GM06990 (cell line): ENCODE measurements at regions not wholly inside any gene's neighbourhood (a gene's known extent, or its start where the extent isn't known, plus 50 kb on each side); places are given as distances from the start of the nearest gene placed in this dataset.

Source experiments
- DNase-seq: peaks from one replicate; pipeline ENCODE4 v3.0.0-alpha.2; 2011; ENCODE audit not compliant: insufficient read length; ENCODE audit errors: extremely low read depth
- H3K27me3 ChIP-seq: replicated peaks from 2 replicates; pipeline ENCODE4 v1.6.0; 2011; ENCODE audit warnings: low read length; ENCODE audit not compliant: control insufficient read depth, insufficient read depth
- H3K36me3 ChIP-seq: 2 replicates; pipeline ENCODE4 v1.5.1; 2011; ENCODE audit warnings: low read length; ENCODE audit not compliant: control insufficient read depth, insufficient read depth
- H3K4me3 ChIP-seq: replicated peaks from 2 replicates; pipeline ENCODE4 v1.5.1; 2011; ENCODE audit warnings: low read depth, mild to moderate bottlenecking, control low read depth, low read length
- TF ChIP-seq, protein P1 (sequence below): IDR thresholded peaks from 2 replicates; pipeline ENCODE4 v1.5.1; 2011; ENCODE audit warnings: low read length, control low read depth, mild to moderate bottlenecking, inconsistent platforms; ENCODE audit not compliant: insufficient read depth, poor library complexity, severe bottlenecking

- Histone ChIP-seq H3K36me3 (no peaks in the 10 kb centered on the region), H3K4me3 (no peak overlapping the region), H3K27me3 (no peaks in the 10 kb centered on the region)
- DNase-seq = no peak
- TF ChIP-seq, protein P1, sequence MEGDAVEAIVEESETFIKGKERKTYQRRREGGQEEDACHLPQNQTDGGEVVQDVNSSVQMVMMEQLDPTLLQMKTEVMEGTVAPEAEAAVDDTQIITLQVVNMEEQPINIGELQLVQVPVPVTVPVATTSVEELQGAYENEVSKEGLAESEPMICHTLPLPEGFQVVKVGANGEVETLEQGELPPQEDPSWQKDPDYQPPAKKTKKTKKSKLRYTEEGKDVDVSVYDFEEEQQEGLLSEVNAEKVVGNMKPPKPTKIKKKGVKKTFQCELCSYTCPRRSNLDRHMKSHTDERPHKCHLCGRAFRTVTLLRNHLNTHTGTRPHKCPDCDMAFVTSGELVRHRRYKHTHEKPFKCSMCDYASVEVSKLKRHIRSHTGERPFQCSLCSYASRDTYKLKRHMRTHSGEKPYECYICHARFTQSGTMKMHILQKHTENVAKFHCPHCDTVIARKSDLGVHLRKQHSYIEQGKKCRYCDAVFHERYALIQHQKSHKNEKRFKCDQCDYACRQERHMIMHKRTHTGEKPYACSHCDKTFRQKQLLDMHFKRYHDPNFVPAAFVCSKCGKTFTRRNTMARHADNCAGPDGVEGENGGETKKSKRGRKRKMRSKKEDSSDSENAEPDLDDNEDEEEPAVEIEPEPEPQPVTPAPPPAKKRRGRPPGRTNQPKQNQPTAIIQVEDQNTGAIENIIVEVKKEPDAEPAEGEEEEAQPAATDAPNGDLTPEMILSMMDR = no peak
Observed at GRCh38 chr18:78330766-78331165, 648.9 kb upstream of the SALL3 start.

DNA sequence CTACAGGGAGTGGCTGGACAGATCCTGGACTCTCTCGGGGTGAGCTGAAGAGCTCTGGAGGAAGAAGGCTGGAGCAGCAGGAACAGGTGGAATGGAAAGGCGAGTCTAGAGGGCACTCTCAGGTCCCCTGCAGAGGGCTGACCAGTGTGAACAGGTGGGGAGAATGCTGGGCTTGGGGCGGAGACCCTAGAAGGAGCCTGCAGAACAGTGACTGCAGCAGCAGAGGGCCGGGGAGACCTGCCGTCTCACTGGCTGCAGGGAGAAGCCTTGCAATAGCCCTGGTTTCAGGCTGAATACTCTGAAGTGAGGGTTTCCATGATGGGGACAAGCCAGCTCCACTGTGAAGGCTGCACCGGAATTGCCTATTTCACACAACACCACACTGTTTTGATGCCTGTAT lies 626.7 kb upstream of the SALL3 start:
- Histone ChIP-seq H3K36me3 (no peaks in the 10 kb centered on the region), H3K4me3 (no peak overlapping the region), H3K27me3 (no peaks in the 10 kb centered on the region)
- TF ChIP-seq, protein P1 = no peak
- no peak for DNase-seq

DNA sequence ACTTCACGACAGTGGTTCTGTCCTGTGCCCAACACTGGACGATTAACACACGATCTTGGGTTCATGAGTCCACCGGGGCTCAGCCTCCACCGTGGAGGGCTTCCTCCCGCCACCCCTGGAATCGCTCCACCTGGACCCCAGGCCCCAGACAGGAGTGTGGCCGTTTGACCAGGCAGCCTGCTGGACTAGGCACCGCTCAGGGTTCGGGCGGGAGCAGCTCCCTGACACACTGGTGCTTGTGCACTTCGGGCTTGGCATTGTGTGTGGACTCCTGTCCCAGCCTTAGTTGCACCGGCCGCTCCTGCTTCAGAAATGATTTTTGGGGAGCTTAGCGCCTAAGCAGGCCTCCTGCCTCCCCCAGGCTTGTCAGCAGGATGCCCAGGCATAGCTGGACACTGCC lies 617.4 kb upstream of the SALL3 start:
- no peaks in the 10 kb centered on the region for H3K36me3 ChIP-seq
- no peak for DNase-seq
- no peaks in the 10 kb centered on the region for H3K27me3 ChIP-seq
- TF ChIP-seq, protein P1 = no peak
- no peak overlapping the region for H3K4me3 ChIP-seq

DNA sequence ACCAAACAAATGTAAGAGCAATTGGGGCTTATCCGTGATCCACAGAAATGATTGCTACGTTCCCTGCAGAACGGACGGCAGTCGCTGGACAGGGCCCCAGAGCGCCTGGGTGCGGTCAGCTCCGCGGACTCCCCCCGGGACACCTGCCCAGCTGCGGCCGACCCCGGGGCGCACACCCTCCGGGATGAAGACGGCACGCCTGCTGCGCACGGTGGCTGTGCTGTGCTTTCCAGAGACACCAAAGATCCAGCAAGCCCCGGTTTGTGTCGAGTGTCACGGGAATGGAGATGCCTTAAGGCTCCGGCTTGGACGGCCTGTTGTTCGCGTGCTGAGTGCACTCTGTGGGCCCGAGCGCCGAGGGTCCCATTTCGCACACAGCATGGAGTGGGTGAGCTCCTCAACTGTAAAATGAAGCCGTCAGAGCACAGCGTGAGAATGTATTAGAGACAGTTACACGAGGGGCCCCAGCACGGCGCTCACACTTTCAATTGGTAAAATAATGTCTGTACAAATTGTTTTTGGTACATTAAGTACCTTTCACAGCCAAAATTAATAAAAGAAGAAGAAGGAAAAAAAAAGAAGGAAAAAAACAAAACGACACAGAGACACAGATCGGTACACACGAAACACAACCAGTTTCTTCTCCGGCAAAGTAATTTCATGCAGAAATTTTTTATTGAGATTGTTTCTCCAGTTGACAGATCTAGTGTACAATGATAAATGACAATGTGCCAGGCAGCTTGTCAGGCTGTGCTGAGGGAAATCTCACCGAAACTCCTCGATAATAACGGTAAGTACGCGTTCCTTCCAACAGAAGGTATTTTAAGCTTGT lies 615.8 kb upstream of the SALL3 start:
- H3K36me3 ChIP-seq = no peaks in the 10 kb centered on the region
- H3K27me3 ChIP-seq = no peaks in the 10 kb centered on the region
- H3K4me3 ChIP-seq = no peak overlapping the region
- TF ChIP-seq, protein P1 = no peak
- no peak for DNase-seq

- H3K27me3 ChIP-seq = no peaks in the 10 kb centered on the region
- TF ChIP-seq, protein P1 = no peak
- no peak overlapping the region for H3K4me3 ChIP-seq
- DNase-seq = no peak
- no peaks in the 10 kb centered on the region for H3K36me3 ChIP-seq
Observed at GRCh38 chr18:78364388-78364960, 615.1 kb upstream of the SALL3 start.
